ENCODE measurements at regions not wholly inside any gene's neighbourhood (a gene's known extent, or its start where the extent isn't known, plus 50 kb on each side); places are given as distances from the start of the nearest gene placed in this dataset.

- TF ChIP-seq ISL1 (CRISPR knock-in tag; IDR thresholded peaks at IDR 0.05): no peak
- TF ChIP-seq ZNF8 (CRISPR knock-in tag; IDR thresholded peaks at IDR 0.05): no peak
- no peak for TF ChIP-seq SNAI2 (CRISPR knock-in tag; IDR thresholded peaks at IDR 0.05)
- TF ChIP-seq, protein P1, sequence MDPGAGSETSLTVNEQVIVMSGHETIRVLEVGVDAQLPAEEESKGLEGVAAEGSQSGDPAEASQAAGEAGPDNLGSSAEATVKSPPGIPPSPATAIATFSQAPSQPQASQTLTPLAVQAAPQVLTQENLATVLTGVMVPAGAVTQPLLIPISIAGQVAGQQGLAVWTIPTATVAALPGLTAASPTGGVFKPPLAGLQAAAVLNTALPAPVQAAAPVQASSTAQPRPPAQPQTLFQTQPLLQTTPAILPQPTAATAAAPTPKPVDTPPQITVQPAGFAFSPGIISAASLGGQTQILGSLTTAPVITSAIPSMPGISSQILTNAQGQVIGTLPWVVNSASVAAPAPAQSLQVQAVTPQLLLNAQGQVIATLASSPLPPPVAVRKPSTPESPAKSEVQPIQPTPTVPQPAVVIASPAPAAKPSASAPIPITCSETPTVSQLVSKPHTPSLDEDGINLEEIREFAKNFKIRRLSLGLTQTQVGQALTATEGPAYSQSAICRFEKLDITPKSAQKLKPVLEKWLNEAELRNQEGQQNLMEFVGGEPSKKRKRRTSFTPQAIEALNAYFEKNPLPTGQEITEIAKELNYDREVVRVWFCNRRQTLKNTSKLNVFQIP (CRISPR knock-in tag; IDR thresholded peaks at IDR 0.05; ENCODE audit: borderline replicate concordance, low read depth): no peak
- TF ChIP-seq GLIS3 (CRISPR knock-in tag; IDR thresholded peaks at IDR 0.05): no peak
- TF ChIP-seq TCF4 (CRISPR knock-in tag; IDR thresholded peaks at IDR 0.05; ENCODE audit: borderline replicate concordance): no peak
- TF ChIP-seq, protein P2, sequence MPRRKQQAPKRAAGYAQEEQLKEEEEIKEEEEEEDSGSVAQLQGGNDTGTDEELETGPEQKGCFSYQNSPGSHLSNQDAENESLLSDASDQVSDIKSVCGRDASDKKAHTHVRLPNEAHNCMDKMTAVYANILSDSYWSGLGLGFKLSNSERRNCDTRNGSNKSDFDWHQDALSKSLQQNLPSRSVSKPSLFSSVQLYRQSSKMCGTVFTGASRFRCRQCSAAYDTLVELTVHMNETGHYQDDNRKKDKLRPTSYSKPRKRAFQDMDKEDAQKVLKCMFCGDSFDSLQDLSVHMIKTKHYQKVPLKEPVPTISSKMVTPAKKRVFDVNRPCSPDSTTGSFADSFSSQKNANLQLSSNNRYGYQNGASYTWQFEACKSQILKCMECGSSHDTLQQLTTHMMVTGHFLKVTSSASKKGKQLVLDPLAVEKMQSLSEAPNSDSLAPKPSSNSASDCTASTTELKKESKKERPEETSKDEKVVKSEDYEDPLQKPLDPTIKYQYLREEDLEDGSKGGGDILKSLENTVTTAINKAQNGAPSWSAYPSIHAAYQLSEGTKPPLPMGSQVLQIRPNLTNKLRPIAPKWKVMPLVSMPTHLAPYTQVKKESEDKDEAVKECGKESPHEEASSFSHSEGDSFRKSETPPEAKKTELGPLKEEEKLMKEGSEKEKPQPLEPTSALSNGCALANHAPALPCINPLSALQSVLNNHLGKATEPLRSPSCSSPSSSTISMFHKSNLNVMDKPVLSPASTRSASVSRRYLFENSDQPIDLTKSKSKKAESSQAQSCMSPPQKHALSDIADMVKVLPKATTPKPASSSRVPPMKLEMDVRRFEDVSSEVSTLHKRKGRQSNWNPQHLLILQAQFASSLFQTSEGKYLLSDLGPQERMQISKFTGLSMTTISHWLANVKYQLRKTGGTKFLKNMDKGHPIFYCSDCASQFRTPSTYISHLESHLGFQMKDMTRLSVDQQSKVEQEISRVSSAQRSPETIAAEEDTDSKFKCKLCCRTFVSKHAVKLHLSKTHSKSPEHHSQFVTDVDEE (CRISPR knock-in tag; IDR thresholded peaks at IDR 0.05): no peak
- no peak for TF ChIP-seq ESRRG (CRISPR knock-in tag; IDR thresholded peaks at IDR 0.05)
- no peak for TF ChIP-seq RARB (CRISPR knock-in tag; IDR thresholded peaks at IDR 0.05)
- TF ChIP-seq, protein P3, sequence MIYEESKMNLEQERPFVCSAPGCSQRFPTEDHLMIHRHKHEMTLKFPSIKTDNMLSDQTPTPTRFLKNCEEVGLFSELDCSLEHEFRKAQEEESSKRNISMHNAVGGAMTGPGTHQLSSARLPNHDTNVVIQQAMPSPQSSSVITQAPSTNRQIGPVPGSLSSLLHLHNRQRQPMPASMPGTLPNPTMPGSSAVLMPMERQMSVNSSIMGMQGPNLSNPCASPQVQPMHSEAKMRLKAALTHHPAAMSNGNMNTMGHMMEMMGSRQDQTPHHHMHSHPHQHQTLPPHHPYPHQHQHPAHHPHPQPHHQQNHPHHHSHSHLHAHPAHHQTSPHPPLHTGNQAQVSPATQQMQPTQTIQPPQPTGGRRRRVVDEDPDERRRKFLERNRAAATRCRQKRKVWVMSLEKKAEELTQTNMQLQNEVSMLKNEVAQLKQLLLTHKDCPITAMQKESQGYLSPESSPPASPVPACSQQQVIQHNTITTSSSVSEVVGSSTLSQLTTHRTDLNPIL (CRISPR knock-in tag; IDR thresholded peaks at IDR 0.05; ENCODE audit: low read depth): no peak
- TF ChIP-seq ZFP30 (CRISPR knock-in tag; IDR thresholded peaks at IDR 0.05): no peak
- TF ChIP-seq ZNF565 (CRISPR knock-in tag; conservative IDR thresholded peaks at IDR 0.05; ENCODE audit: low read depth): no peak
- TF ChIP-seq OSR1 (CRISPR knock-in tag; IDR thresholded peaks at IDR 0.05): no peak
- no peak for TF ChIP-seq PPARA (CRISPR knock-in tag; IDR thresholded peaks at IDR 0.05; ENCODE audit: borderline replicate concordance)
- no peak for ATAC-seq
Measured at GRCh38 chr10:81696609-81697388, 178.2 kb upstream of the NRG3 start.

DNA sequence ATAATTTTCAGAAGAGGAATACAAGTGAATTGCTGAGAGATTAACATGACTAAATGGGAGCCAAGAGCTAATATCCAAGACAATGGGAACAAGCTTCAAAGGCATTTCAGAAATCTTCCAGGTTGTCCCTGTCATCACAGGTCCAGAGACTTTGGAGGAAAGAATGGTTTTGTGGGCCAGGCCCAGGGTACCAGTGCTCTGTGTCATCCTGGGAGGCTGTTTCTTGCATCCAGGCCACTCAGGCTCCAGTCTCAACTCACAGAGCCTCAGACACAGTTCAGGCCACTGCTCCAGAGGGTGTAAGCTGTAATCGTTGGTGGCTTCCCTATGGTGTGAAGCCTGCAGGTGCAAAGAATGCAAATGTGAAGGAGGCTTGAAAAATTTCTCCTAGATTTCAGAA lies 170.4 kb upstream of the NRG3 start:
- no peak for TF ChIP-seq TOX (CRISPR knock-in tag; IDR thresholded peaks at IDR 0.05; ENCODE audit: borderline replicate concordance)
- TF ChIP-seq ARNTL (CRISPR knock-in tag; IDR thresholded peaks at IDR 0.05; ENCODE audit: borderline replicate concordance, low read depth): no peak
- TF ChIP-seq, protein P3 (CRISPR knock-in tag; IDR thresholded peaks at IDR 0.05; ENCODE audit: low read depth): no peak
- no peak for TF ChIP-seq ZFP30 (CRISPR knock-in tag; IDR thresholded peaks at IDR 0.05)
- TF ChIP-seq RARB (CRISPR knock-in tag; IDR thresholded peaks at IDR 0.05): no peak
- no peak for TF ChIP-seq ZNF8 (CRISPR knock-in tag; IDR thresholded peaks at IDR 0.05)
- no peak for ATAC-seq

- ATAC-seq: no peak
- TF ChIP-seq TCF4 (CRISPR knock-in tag; IDR thresholded peaks at IDR 0.05; ENCODE audit: borderline replicate concordance) (no peak), ZFP3 (CRISPR knock-in tag; IDR thresholded peaks at IDR 0.05) (no peak), OSR1 (CRISPR knock-in tag; IDR thresholded peaks at IDR 0.05) (no peak), ZNF8 (CRISPR knock-in tag; IDR thresholded peaks at IDR 0.05) (no peak), ZC3H10 (CRISPR knock-in tag; IDR thresholded peaks at IDR 0.05) (no peak), TOX (CRISPR knock-in tag; IDR thresholded peaks at IDR 0.05; ENCODE audit: borderline replicate concordance) (no peak)
Measured at GRCh38 chr10:81708416-81708815, 166.6 kb upstream of the NRG3 start.

DNA sequence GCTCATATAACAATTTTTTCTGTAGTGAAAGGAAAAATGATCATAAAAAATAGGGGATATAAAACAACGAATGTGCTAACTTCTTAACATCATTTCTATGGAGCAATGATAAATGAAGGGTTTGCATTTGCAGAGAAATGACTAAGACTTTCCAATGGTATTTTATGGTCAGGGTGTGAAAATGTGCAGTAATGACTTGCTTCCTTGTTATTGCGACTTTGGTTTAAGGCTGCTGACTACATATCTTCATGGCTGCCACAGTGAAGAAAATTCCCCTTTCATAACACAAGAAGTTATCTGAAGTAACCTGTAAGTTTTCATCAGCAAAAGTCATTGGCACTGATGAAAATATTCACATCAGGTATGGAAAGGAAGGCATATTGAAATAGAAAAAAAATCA lies 166.1 kb upstream of the NRG3 start:
- TF ChIP-seq, protein P4, sequence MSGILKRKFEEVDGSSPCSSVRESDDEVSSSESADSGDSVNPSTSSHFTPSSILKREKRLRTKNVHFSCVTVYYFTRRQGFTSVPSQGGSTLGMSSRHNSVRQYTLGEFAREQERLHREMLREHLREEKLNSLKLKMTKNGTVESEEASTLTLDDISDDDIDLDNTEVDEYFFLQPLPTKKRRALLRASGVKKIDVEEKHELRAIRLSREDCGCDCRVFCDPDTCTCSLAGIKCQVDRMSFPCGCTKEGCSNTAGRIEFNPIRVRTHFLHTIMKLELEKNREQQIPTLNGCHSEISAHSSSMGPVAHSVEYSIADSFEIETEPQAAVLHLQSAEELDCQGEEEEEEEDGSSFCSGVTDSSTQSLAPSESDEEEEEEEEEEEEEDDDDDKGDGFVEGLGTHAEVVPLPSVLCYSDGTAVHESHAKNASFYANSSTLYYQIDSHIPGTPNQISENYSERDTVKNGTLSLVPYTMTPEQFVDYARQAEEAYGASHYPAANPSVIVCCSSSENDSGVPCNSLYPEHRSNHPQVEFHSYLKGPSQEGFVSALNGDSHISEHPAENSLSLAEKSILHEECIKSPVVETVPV (CRISPR knock-in tag; IDR thresholded peaks at IDR 0.05): no peak
- no peak for TF ChIP-seq ARNTL (CRISPR knock-in tag; IDR thresholded peaks at IDR 0.05; ENCODE audit: borderline replicate concordance, low read depth)
- TF ChIP-seq SNAI2 (CRISPR knock-in tag; IDR thresholded peaks at IDR 0.05): no peak
- TF ChIP-seq ISL1 (CRISPR knock-in tag; IDR thresholded peaks at IDR 0.05): no peak
- no peak for TF ChIP-seq ZC3H10 (CRISPR knock-in tag; IDR thresholded peaks at IDR 0.05)
- TF ChIP-seq PATZ1 (CRISPR knock-in tag; IDR thresholded peaks at IDR 0.05; ENCODE audit: borderline replicate concordance): no peak
- TF ChIP-seq GLIS3 (CRISPR knock-in tag; IDR thresholded peaks at IDR 0.05): no peak

More for the DNA sequence above, 166.1 kb upstream of the NRG3 start:
- no peak for ATAC-seq
